H1 (cell line): ENCODE measurements at regions not wholly inside any gene's neighbourhood (a gene's known extent, or its start where the extent isn't known, plus 50 kb on each side); places are given as distances from the start of the nearest gene placed in this dataset.

ENCODE experiments used
- CTCF ChIA-PET: fragments of 300-600 bp; sonication (Branson Sonifier 250); formaldehyde crosslinking; loops from one replicate; lab custom pipeline; 2021; ENCODE audit not compliant: partially characterized antibody; lab: Charles Lee
- POLR2A ChIA-PET: fragments of 300-600 bp; sonication (Branson Sonifier 250); formaldehyde crosslinking; loops from one replicate; lab custom pipeline; 2021; ENCODE audit warnings: inconsistent platforms; ENCODE audit not compliant: partially characterized antibody; lab: Charles Lee
- DNase-seq, 2 experiments: peaks; one replicate each; pipeline versions ENCODE4 v3.0.0 to v3.0.0-alpha.2; 2010 to 2022; ENCODE audit warnings: low spot score in 2 of 2, low read depth in 1 of 2, mixed read lengths in 1 of 2
- FAIRE-seq: peaks from 2 replicates; lab custom pipeline; 2011; peaks lifted over from hg19 to GRCh38; lab: Jason Lieb, UNC
- H2AFZ ChIP-seq: 2 replicates; pipeline ENCODE4 v1.8.1; 2012; ENCODE audit warnings: low read length, inconsistent platforms
- H2AK5ac ChIP-seq: 2 replicates; pipeline ENCODE4 v1.6.1; 2013; ENCODE audit warnings: low read depth, low read length
- H2BK120ac ChIP-seq: replicated peaks from 2 replicates; pipeline ENCODE3; 2013; ENCODE audit warnings: low read depth, low read length, inconsistent platforms
- H2BK12ac ChIP-seq: 2 replicates; pipeline ENCODE4 v1.6.1; 2013; ENCODE audit warnings: low read depth, low read length
- H2BK15ac ChIP-seq: 2 replicates; pipeline ENCODE4 v1.6.1; 2013; ENCODE audit warnings: low read length
- H2BK20ac ChIP-seq: 2 replicates; pipeline ENCODE4 v1.6.1; 2013; ENCODE audit warnings: low read length
- H2BK5ac ChIP-seq: 2 replicates; pipeline ENCODE4 v1.6.1; 2013; ENCODE audit warnings: low read depth, low read length
- H3K14ac ChIP-seq: 2 replicates; pipeline ENCODE4 v1.6.1; 2013; ENCODE audit warnings: inconsistent platforms; ENCODE audit not compliant: insufficient read length
- H3K18ac ChIP-seq: 2 replicates; pipeline ENCODE4 v1.6.1; 2013; ENCODE audit warnings: low read length; ENCODE audit errors: extremely low read depth
- H3K23ac ChIP-seq: 2 replicates; pipeline ENCODE4 v1.6.1; 2013; ENCODE audit warnings: inconsistent platforms; ENCODE audit not compliant: insufficient read length
- H3K23me2 ChIP-seq: 2 replicates; pipeline ENCODE4 v1.6.1; 2013; ENCODE audit warnings: low read depth, low read length
- H3K27ac ChIP-seq: 2 replicates; pipeline ENCODE4 v1.6.1; 2011; ENCODE audit warnings: low read depth, low read length, inconsistent platforms
- H3K27me3 ChIP-seq, 4 experiments: replicated peaks in 1 of 4; 1 replicate in 1 of 4; 2 replicates in 3 of 4; pipeline versions ENCODE4 v1.6.1 to v1.8.1; 2011 to 2013; ENCODE audit warnings: low read length in 3 of 4, mild to moderate bottlenecking in 3 of 4, inconsistent platforms in 2 of 4, mixed read lengths in 2 of 4, moderate library complexity in 1 of 4; ENCODE audit not compliant: control insufficient read depth in 3 of 4, insufficient read depth in 3 of 4; ENCODE audit errors: extremely low read depth in 1 of 4
- H3K36me3 ChIP-seq, 4 experiments: 2 replicates each; pipeline versions ENCODE4 v1.6.1 to v1.8.1; 2011 to 2013; ENCODE audit warnings: mild to moderate bottlenecking in 4 of 4, low read length in 3 of 4, moderate library complexity in 2 of 4, control low read depth in 1 of 4, inconsistent platforms in 1 of 4; ENCODE audit not compliant: insufficient read depth in 4 of 4, control insufficient read depth in 2 of 4
- H3K4ac ChIP-seq: replicated peaks from 2 replicates; pipeline ENCODE3; 2013; ENCODE audit warnings: low read length, low read depth, mixed read lengths, inconsistent platforms; ENCODE audit not compliant: insufficient read length
- H3K4me1 ChIP-seq, 4 experiments: replicated peaks in 1 of 4; 1 replicate in 1 of 4; 2 replicates in 3 of 4; pipeline versions ENCODE4 v1.6.1 to v1.8.1; 2011 to 2013; ENCODE audit warnings: low read length in 3 of 4, inconsistent platforms in 2 of 4, mixed read lengths in 1 of 4; ENCODE audit not compliant: insufficient read depth in 4 of 4, control insufficient read depth in 3 of 4
- H3K4me2 ChIP-seq, 2 experiments: 2 replicates each; pipeline versions ENCODE4 v1.6.1 to v1.8.1; 2011 to 2013; ENCODE audit warnings: low read depth in 2 of 2, low read length in 2 of 2, control low read depth in 1 of 2, inconsistent platforms in 1 of 2, mild to moderate bottlenecking in 1 of 2; ENCODE audit not compliant: insufficient read depth in 1 of 2
- H3K4me3 ChIP-seq, 4 experiments: fragments of 200-600, 300-600 bp in 1 of 4; sonication (generic), shearing (Covaris generic), sonication (Bioruptor Twin) in 1 of 4; 2 replicates each; pipeline versions ENCODE4 v1.5.1 to v1.8.1; 2011 to 2016; ENCODE audit warnings: low read length in 4 of 4, low read depth in 3 of 4, control low read depth in 2 of 4, inconsistent platforms in 2 of 4, mild to moderate bottlenecking in 2 of 4, mixed read lengths in 1 of 4, moderate library complexity in 1 of 4; ENCODE audit not compliant: insufficient read depth in 2 of 4; ENCODE audit errors: extremely low read depth in 1 of 4
- H3K56ac ChIP-seq: replicated peaks from 2 replicates; pipeline ENCODE3; 2013; ENCODE audit warnings: low read depth, mild to moderate bottlenecking, mixed read lengths, low read length, inconsistent platforms; ENCODE audit not compliant: insufficient read length
- H3K79me1 ChIP-seq: 2 replicates; pipeline ENCODE4 v1.6.1; 2013; ENCODE audit warnings: low read depth, low read length, control low read depth
- H3K79me2 ChIP-seq, 2 experiments: 2 replicates each; pipeline versions ENCODE4 v1.6.1 to v1.8.1; 2012 to 2013; ENCODE audit warnings: low read length in 2 of 2, mild to moderate bottlenecking in 2 of 2, inconsistent platforms in 1 of 2; ENCODE audit not compliant: insufficient read depth in 2 of 2, control insufficient read depth in 1 of 2
- H3K9ac ChIP-seq, 4 experiments: replicated peaks in 1 of 4; 1 replicate in 1 of 4; 2 replicates in 3 of 4; pipeline versions ENCODE4 v1.6.1 to v1.8.1; 2011 to 2013; ENCODE audit warnings: low read depth in 3 of 4, low read length in 3 of 4, control low read depth in 2 of 4, mild to moderate bottlenecking in 2 of 4, moderate library complexity in 2 of 4, inconsistent platforms in 1 of 4; ENCODE audit errors: extremely low read depth in 1 of 4
- H3K9me3 ChIP-seq, 2 experiments: 2 replicates each; pipeline versions ENCODE4 v1.6.1 to v1.8.1; 2012 to 2013; ENCODE audit warnings: mild to moderate bottlenecking in 2 of 2, moderate library complexity in 2 of 2, control low read depth in 1 of 2, inconsistent platforms in 1 of 2, low read depth in 1 of 2, low read length in 1 of 2, mixed read lengths in 1 of 2; ENCODE audit not compliant: insufficient read depth in 2 of 2
- H4K20me1 ChIP-seq, 2 experiments: replicated peaks in 1 of 2; 2 replicates each; pipeline versions ENCODE3 to v1.8.1; 2011 to 2013; ENCODE audit warnings: inconsistent platforms in 2 of 2, low read length in 2 of 2, mild to moderate bottlenecking in 1 of 2; ENCODE audit not compliant: insufficient read depth in 2 of 2, control insufficient read depth in 1 of 2
- H4K5ac ChIP-seq: 2 replicates; pipeline ENCODE4 v1.6.1; 2013; ENCODE audit warnings: low read length, low read depth, mixed read lengths, inconsistent platforms; ENCODE audit not compliant: insufficient read length
- H4K8ac ChIP-seq: 2 replicates; pipeline ENCODE4 v1.8.0; 2013; ENCODE audit warnings: mild to moderate bottlenecking, moderate library complexity, low read length, inconsistent platforms; ENCODE audit not compliant: insufficient read depth; ENCODE audit errors: extremely low read depth
- H4K91ac ChIP-seq: replicated peaks from 2 replicates; pipeline ENCODE3; 2013; ENCODE audit warnings: low read length, mixed read lengths, inconsistent platforms; ENCODE audit not compliant: insufficient read length
- MAFK ChIP-seq: IDR thresholded peaks from 2 replicates; pipeline ENCODE4 v1.6.1; 2012; ENCODE audit warnings: low read depth, mild to moderate bottlenecking, improper control_type of control experiment, low read length
- RNF2 ChIP-seq: fragments of 200-900, 300-1000 bp; sonication (generic); IDR thresholded peaks from 2 replicates; pipeline ENCODE4 v1.7.1; 2016; ENCODE audit warnings: borderline replicate concordance, low read depth, mild to moderate bottlenecking, antibody characterized with exemption, low read length; ENCODE audit not compliant: poor library complexity, severe bottlenecking; ENCODE audit errors: missing control alignments
- WGBS, 2 experiments: shearing (Covaris generic) in 1 of 2; methylation state at CpG; one replicate each; pipeline versions ENCODE4 v1.1.6 to v1.1.7; 2013 to 2015; ENCODE audit warnings: low lambda C conversion rate in 2 of 2, mixed read lengths in 2 of 2, inconsistent platforms in 1 of 2, low coverage in 1 of 2, missing lambda C conversion rate in 1 of 2; ENCODE audit not compliant: insufficient replicate concordance in 2 of 2, insufficient coverage in 1 of 2, insufficient read length in 1 of 2; ENCODE audit errors: extremely low coverage in 1 of 2, missing lambda C conversion rate in 1 of 2; 5-methylcytosine and 5-hydroxymethylcytosine counted together

DNA sequence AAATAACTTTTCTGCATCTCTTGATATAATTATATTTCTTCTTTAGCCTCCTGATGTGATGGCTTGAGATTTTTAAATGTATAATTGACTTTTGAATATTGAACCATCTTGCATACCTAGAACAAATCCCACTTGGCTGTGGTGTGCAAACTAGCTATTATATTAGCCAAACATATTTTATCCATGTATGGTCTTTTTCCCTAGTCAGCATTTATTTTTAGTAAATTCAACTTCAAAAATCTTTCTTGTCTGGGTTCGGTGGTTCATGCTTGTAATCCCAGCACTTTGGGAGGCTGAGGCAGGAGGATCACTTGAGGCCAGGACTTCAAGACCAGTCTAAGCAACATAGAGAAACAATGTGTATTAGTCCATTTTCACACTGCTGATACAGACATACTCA is 386.6 kb upstream of the VWC2 start:
- H2AFZ ChIP-seq, result no peak overlapping the region
- TF ChIP-seq RNF2 (no peak), MAFK (peak; percentile 38; the same call in 1 of the 2 replicates)
- TF ChIP-seq, all 59 proteins: peak for 1
- H3K23ac ChIP-seq, result no peak overlapping the region
- WGBS, 2 experiments, result 93% methylated on average over 1 of the region's 1 CpG; no CpG with 5 or more reads in 1 of the 2 experiments
- H3K23me2 ChIP-seq, result no peaks in the 10 kb centered on the region
- no peak overlapping the region for H2BK5ac ChIP-seq
- H2BK15ac ChIP-seq, result no peak overlapping the region
- H3K27me3 ChIP-seq, result no peaks in the 10 kb centered on the region
- no peak for FAIRE-seq
- no peak overlapping the region for H4K8ac ChIP-seq
- H2BK20ac ChIP-seq, result no peak overlapping the region
- H3K4ac ChIP-seq, result no peak overlapping the region
- H3K79me1 ChIP-seq, result no peaks in the 10 kb centered on the region
- no peak overlapping the region for H2AK5ac ChIP-seq
- H3K18ac ChIP-seq, result no peak overlapping the region
- H3K9ac ChIP-seq, result no peak overlapping the region
- ChIA-PET POLR2A (no interaction called here), CTCF (no interaction called here)
- H3K9me3 ChIP-seq, result peaks cover 14 to 15% of the 10 kb centered on the region in 2 experiments; a peak in 2 of 4 replicates
- H4K20me1 ChIP-seq, result no peaks in the 10 kb centered on the region
- H2BK12ac ChIP-seq, result no peak overlapping the region
- H3K79me2 ChIP-seq, result no peaks in the 10 kb centered on the region
- no peak overlapping the region for H4K5ac ChIP-seq
- DNase-seq, result no peak
- no peak overlapping the region for H4K91ac ChIP-seq
- peaks cover 0 to 3% (median 0%) of the 10 kb centered on the region in 4 experiments; a peak in 1 of 8 replicates for H3K36me3 ChIP-seq
- H3K27ac ChIP-seq, result no peak overlapping the region
- no peak overlapping the region for H3K56ac ChIP-seq
- no peak overlapping the region for H3K14ac ChIP-seq
- H3K4me3 ChIP-seq, result no peak overlapping the region; a peak in 1 of 8 replicates
- H3K4me2 ChIP-seq, result no peak overlapping the region
- no peaks in the 10 kb centered on the region for H3K4me1 ChIP-seq
- H2BK120ac ChIP-seq, result no peak overlapping the region
